CD8-positive, alpha-beta memory T cell (primary cell): ENCODE measurements at regions not wholly inside any gene's neighbourhood (a gene's known extent, or its start where the extent isn't known, plus 50 kb on each side); places are given as distances from the start of the nearest gene placed in this dataset.
"Not testable (repeated sequence)": the region's sequence is repeated elsewhere in the genome, so short reads cannot be mapped to it uniquely, and the experiment has no call there.

ENCODE experiments used
- CTCF ChIA-PET: fragments of 350-600 bp; sonication (Branson Sonifier 250); formaldehyde crosslinking; loops from one replicate; lab custom pipeline; 2021; ENCODE audit warnings: antibody characterized with exemption; lab: Charles Lee
- POLR2A ChIA-PET: fragments of 350-600 bp; sonication (Branson Sonifier 250); formaldehyde crosslinking; loops from one replicate; lab custom pipeline; 2021; ENCODE audit warnings: antibody characterized with exemption; lab: Charles Lee
- DNase-seq, 5 donors: peaks; one replicate each; pipeline versions ENCODE4 v3.0.0 to v3.0.0-alpha.2; 2020 to 2022; ENCODE audit warnings: mixed read lengths in 1 of 5
- H3K27ac ChIP-seq: one replicate; pipeline ENCODE4 v1.7.0; 2013; ENCODE audit warnings: low read depth, mild to moderate bottlenecking, low read length, moderate library complexity
- H3K27me3 ChIP-seq: 2 replicates; pipeline ENCODE4 v1.7.0; 2013; ENCODE audit warnings: low read length, mild to moderate bottlenecking; ENCODE audit not compliant: insufficient read depth, poor library complexity, severe bottlenecking
- H3K36me3 ChIP-seq: 2 replicates; pipeline ENCODE4 v1.7.0; 2013; ENCODE audit warnings: mild to moderate bottlenecking, low read length, moderate library complexity; ENCODE audit not compliant: insufficient read depth
- H3K4me1 ChIP-seq: 2 replicates; pipeline ENCODE4 v1.7.0; 2013; ENCODE audit warnings: mild to moderate bottlenecking, low read length, moderate library complexity; ENCODE audit not compliant: insufficient read depth
- H3K4me3 ChIP-seq: 2 replicates; pipeline ENCODE4 v1.7.0; 2013; ENCODE audit warnings: mild to moderate bottlenecking, low read length
- H3K9me3 ChIP-seq: 2 replicates; pipeline ENCODE4 v1.7.0; 2013; ENCODE audit warnings: mild to moderate bottlenecking, low read length
- H3K27ac Mint-ChIP-seq, 8 donors: one replicate each; pipeline ENCODE4 v1.8.0; 2020 to 2021; ENCODE audit warnings: mixed read lengths in 8 of 8, mild to moderate bottlenecking in 6 of 8, inconsistent platforms in 3 of 8, moderate library complexity in 3 of 8
- H3K27me3 Mint-ChIP-seq, 2 donors: one replicate each; pipeline ENCODE4 v1.8.0; 2020 to 2021; ENCODE audit warnings: mixed read lengths in 2 of 2, mild to moderate bottlenecking in 1 of 2, moderate library complexity in 1 of 2
- H3K36me3 Mint-ChIP-seq, 3 donors: one replicate each; pipeline ENCODE4 v1.8.0; 2020 to 2021; ENCODE audit warnings: mixed read lengths in 3 of 3, inconsistent platforms in 1 of 3, mild to moderate bottlenecking in 1 of 3
- H3K4me1 Mint-ChIP-seq, 3 donors: one replicate each; pipeline ENCODE4 v1.8.0; 2020 to 2021; ENCODE audit warnings: mixed read lengths in 3 of 3, inconsistent platforms in 1 of 3, mild to moderate bottlenecking in 1 of 3
- H3K4me3 Mint-ChIP-seq, 7 donors: one replicate each; pipeline ENCODE4 v1.8.0; 2020 to 2021; ENCODE audit warnings: mixed read lengths in 7 of 7, mild to moderate bottlenecking in 6 of 7, moderate library complexity in 4 of 7, inconsistent platforms in 2 of 7
- H3K9me3 Mint-ChIP-seq, 5 donors: one replicate each; pipeline ENCODE4 v1.8.0; 2020 to 2022; ENCODE audit warnings: mixed read lengths in 5 of 5, mild to moderate bottlenecking in 3 of 5, moderate library complexity in 2 of 5, inconsistent platforms in 1 of 5

DNA sequence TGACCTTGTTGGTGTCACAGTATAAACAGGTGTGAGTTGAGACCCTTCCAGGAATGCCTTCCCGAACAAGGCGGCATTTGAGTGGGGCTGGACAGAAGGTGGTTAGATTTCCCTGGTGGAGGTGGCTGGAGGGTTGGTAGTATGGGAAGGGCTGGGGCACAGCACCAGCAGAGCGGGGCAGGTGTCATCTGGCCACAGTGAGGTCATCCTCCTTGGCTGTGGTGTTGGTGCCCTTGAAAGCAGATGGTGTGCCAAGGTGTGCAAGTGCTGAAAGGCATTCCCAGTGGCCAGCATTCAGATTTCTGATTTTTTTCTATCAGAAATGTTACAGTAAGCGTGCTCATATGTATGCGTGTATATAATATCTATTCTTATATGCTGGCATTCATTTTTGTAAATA, 126.6 kb downstream of the LAT start:
- H3K4me1 Mint-ChIP-seq, result peaks cover 46 to 61% (median 60%) of the 10 kb centered on the region in 3 donors
- H3K36me3 Mint-ChIP-seq, result peaks cover 5 to 70% (median 12%) of the 10 kb centered on the region in 3 donors
- peaks cover 22% of the 10 kb centered on the region for H3K4me1 ChIP-seq

DNA sequence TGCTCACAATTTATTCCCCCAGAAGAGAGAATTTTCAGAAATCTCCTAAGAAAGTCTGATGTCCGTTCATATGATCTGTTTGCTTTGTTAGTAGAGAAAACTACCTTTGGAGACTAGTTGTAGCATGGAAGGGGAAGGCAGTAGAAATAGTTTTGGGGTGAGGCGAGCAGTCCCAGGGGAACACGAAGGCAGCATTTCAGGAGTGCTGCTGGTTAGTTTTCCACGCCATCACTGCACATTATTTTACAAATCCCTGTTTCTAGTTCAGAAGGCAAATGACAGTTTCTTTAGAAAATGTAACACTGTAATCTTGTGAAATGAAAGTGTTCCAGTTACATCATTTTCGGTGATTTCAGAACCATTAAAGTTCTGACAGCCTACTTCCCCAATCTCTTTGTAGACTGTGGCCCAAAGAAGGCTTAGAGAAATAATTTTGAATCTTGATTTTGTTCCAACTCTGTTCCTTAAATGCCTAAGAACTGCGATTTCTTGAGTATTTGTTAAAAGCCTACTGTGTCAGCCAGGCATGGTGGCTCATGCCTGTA, 123.8 kb downstream of the LAT start:
- peaks cover 25 to 34% (median 33%) of the 10 kb centered on the region in 3 donors for H3K4me1 Mint-ChIP-seq
- H3K27ac ChIP-seq, POLR2A ChIA-PET, H3K4me3 Mint-ChIP-seq, H3K4me3 ChIP-seq, DNase-seq, H3K36me3 ChIP-seq, CTCF ChIA-PET, H3K27me3 Mint-ChIP-seq, H3K27me3 ChIP-seq, H3K9me3 Mint-ChIP-seq, H3K9me3 ChIP-seq: not testable (repeated sequence)
- H3K27ac Mint-ChIP-seq, result peak overlapping the region in 3 of 8 donors; percentile 21 to 42 (median 38)
- peaks cover 12% of the 10 kb centered on the region for H3K4me1 ChIP-seq
- H3K36me3 Mint-ChIP-seq, result peaks cover 5 to 59% (median 5%) of the 10 kb centered on the region in 3 donors

More for the DNA sequence above, 126.6 kb downstream of the LAT start:
- Histone ChIP-seq H3K27ac (peak overlapping the region; percentile 25), H3K27me3 (no peaks in the 10 kb centered on the region), H3K4me3 (no peak overlapping the region), H3K36me3 (no peaks in the 10 kb centered on the region), H3K9me3 (no peaks in the 10 kb centered on the region)
- peak overlapping the region in 1 of 7 donors; percentile 4 for H3K4me3 Mint-ChIP-seq
- POLR2A ChIA-PET, result no interaction called here
- no peaks in the 10 kb centered on the region for H3K27me3 Mint-ChIP-seq
- DNase-seq, result no peak
- CTCF ChIA-PET, result no interaction called here
- no peaks in the 10 kb centered on the region for H3K9me3 Mint-ChIP-seq
- peak overlapping the region; percentile 86 to 97 (median 94) for H3K27ac Mint-ChIP-seq

DNA sequence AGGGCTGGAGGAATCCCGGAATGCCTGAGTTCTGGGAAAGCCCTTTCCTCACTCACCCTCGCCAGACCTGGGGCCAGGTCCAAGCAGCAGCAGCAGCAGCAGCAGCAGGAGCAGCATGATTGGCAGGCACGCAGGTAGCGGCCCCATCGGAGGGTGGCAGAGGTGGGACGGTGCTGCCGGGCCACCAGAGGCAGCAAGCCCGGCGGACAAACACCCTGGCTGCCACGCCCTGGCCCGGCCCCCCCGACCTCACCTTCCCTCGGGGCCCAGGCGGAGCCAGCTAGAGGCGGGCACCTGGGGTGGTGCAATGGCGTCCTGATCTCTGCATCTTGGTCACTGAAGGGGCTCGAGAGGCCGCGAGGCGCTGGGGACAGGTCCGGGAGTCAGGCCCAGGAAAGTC, 122.4 kb downstream of the LAT start:
- Mint-ChIP-seq H3K4me1 (peaks cover 15 to 21% (median 19%) of the 10 kb centered on the region in 3 donors), H3K36me3 (peaks cover 5 to 59% (median 10%) of the 10 kb centered on the region in 3 donors), H3K27me3 (no peaks in the 10 kb centered on the region), H3K9me3 (no peaks in the 10 kb centered on the region), H3K27ac (no peak overlapping the region), H3K4me3 (no peak overlapping the region)
- H3K9me3 ChIP-seq, result no peaks in the 10 kb centered on the region
- DNase-seq, result no peak
- H3K4me3 ChIP-seq, result no peak overlapping the region
- no peaks in the 10 kb centered on the region for H3K27me3 ChIP-seq
- CTCF ChIA-PET, result no interaction called here
- H3K27ac ChIP-seq, result no peak overlapping the region
- POLR2A ChIA-PET, result no interaction called here
- H3K36me3 ChIP-seq, result no peaks in the 10 kb centered on the region
- peaks cover 5% of the 10 kb centered on the region for H3K4me1 ChIP-seq

DNA sequence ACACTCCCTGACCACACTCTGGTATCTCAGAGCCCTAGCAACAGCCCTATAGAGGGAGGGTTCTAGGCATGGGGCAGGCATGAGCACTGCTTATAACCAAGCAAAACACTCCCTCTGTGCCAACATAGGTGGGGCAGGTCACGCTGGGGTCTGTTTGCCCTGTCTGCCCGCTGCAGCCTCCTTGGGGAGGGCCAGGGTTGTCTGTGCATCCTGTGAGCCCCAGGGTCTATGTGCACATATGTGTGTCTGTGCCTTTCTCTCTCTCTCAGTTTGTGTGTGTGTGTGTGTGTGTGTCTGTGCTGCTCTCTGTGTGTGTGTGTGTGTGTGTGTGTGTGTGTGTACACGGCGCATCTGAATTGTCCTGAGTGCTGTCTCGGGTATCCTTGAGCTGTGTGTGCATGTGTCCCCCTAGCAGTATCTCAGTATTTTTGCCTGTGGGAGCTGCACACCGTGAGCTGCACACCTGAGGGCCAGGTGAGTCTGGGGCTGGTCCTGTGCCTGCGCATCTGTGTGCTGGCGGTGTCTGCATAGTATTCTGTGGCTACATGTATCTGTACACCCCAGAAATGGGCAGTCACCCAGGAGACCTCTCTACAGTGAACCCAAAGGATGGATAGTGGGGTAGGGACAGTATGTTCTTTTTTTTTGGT, 121.5 kb downstream of the LAT start:
- H3K9me3 Mint-ChIP-seq, H3K27me3 Mint-ChIP-seq, POLR2A ChIA-PET, H3K9me3 ChIP-seq, H3K4me3 ChIP-seq, DNase-seq, H3K27me3 ChIP-seq, H3K27ac ChIP-seq, CTCF ChIA-PET, H3K4me3 Mint-ChIP-seq, H3K36me3 ChIP-seq, H3K4me1 ChIP-seq: not testable (repeated sequence)
- H3K36me3 Mint-ChIP-seq, result peaks cover 4 to 61% (median 10%) of the 10 kb centered on the region in 3 donors
- peaks cover 6 to 12% (median 9%) of the 10 kb centered on the region in 3 donors for H3K4me1 Mint-ChIP-seq
- H3K27ac Mint-ChIP-seq, result peak overlapping the region in 5 of 8 donors; percentile 42 to 74 (median 51)

DNA sequence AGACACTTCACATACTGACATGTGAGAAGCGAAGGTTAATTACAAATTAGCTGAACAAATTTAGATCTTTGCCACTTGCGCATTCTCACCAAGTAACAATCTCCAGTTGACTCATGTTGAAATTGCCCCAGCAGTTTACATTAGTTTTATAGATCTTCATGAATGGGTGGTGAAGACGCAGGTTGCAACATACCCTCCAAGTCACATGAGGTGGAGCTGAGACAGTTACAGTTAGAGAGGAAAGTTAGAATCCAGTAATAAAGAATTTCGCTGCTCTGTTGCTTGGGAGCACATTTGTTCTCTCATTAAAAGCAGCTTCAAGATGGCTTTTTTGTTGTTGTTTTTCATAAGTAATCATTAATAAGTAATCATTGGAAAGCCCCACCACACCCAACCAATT, 119.7 kb downstream of the LAT start:
- H3K4me3 ChIP-seq, H3K9me3 Mint-ChIP-seq, H3K27me3 Mint-ChIP-seq, H3K4me1 Mint-ChIP-seq, H3K27ac Mint-ChIP-seq, H3K27ac ChIP-seq, H3K36me3 ChIP-seq, H3K27me3 ChIP-seq, CTCF ChIA-PET, DNase-seq, H3K9me3 ChIP-seq, H3K4me3 Mint-ChIP-seq, POLR2A ChIA-PET, H3K4me1 ChIP-seq: not testable (repeated sequence)
- H3K36me3 Mint-ChIP-seq, result peaks cover 0 to 47% (median 10%) of the 10 kb centered on the region in 3 donors

DNA sequence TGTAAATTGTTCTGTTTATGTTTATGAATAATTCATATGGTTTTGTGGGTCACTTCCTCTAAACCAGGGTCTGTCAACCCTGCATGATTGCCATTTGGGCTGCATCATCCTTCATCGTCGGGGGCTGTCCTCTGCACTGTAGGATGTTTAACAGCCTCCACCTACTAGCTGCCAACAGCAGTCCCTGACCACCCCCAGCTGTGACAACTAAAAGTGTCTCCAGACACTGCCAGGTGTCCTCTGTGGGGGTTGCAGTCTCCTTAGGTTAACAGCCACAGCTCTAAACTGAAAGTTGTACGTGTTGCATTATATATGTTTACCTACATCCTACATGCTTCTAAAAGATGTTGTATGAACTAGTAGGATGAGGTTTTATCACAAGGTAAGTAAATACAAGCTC, 113.1 kb downstream of the LAT start:
- POLR2A ChIA-PET, H3K9me3 Mint-ChIP-seq, H3K27ac Mint-ChIP-seq, H3K4me3 ChIP-seq, H3K4me1 Mint-ChIP-seq, H3K27me3 ChIP-seq, CTCF ChIA-PET, H3K4me3 Mint-ChIP-seq, H3K27me3 Mint-ChIP-seq, H3K27ac ChIP-seq, H3K36me3 ChIP-seq, H3K4me1 ChIP-seq, H3K9me3 ChIP-seq, DNase-seq: not testable (repeated sequence)
- peaks cover 0 to 23% (median 6%) of the 10 kb centered on the region in 3 donors for H3K36me3 Mint-ChIP-seq

DNA sequence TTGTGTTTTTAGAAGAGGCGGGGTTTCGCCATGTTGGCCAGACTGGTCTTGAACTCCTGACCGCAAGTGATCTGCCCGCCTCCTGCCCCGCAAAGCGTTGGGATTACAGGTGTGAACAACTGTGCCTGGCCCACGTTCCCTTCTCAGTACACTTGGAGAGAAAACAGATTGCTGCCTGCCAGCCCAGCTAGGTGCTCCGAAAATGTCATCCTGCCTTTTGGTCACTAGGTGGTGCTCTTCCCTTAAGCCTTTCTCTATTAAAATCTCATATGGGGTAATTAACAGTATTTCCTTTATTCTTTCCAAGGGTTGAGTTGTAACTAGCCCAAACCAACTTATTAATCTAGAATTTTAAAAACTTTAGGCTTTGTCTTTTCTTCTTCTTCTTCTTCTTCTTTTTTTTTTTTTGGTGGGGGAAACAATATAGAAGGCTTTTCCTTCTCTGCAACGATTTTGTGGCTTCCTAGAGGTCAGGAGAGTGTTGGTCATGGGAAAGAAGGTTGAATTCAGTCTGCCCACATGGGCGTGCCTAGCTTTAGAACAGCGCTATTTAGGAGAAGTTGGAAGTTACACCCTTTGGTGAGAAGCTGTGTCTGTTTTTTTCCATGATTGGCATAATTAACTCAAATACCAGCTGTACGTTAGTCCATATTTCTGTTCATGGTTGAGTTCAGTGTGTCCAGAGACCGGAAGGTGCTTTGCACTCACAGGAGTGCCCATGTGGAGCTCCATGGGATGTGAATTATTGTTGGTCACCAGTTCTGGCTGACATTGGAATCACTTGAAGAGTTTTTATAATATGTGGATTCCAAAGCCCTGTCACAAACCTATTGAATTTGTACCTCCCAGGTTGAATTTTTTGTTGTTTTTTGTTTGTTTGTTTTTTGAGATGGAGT, 110.1 kb downstream of the LAT start:
- H3K27ac ChIP-seq, H3K4me3 Mint-ChIP-seq, H3K4me1 Mint-ChIP-seq, DNase-seq, H3K9me3 Mint-ChIP-seq, H3K27me3 Mint-ChIP-seq, H3K36me3 ChIP-seq, H3K9me3 ChIP-seq, H3K4me1 ChIP-seq, POLR2A ChIA-PET, H3K4me3 ChIP-seq, CTCF ChIA-PET, H3K27me3 ChIP-seq: not testable (repeated sequence)
- Mint-ChIP-seq H3K27ac (peak overlapping the region in 4 of 8 donors; percentile 45 to 73 (median 60)), H3K36me3 (peaks cover 0 to 21% (median 5%) of the 10 kb centered on the region in 3 donors)

DNA sequence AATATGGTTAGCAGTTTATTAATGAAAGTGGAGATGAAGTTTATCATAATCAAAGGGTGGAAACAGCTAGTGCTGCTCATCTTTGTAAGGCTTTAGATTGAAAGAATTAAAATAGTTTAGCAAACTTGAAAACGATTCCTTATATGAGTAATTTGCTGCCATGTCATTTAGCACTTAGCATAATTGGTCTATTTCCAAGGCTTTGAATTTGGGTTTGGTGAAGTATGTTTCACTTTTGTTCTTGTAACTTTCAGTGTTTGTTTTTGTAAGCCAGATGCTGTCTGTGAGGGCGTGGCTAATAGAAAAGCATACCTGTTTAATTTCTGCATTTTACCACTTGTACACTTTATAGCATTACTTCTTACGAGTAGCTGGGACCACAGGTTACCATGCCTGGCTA, 109.5 kb downstream of the LAT start:
- H3K27ac Mint-ChIP-seq, result peak overlapping the region in 4 of 8 donors; percentile 50 to 73 (median 64)
- CTCF ChIA-PET, H3K36me3 ChIP-seq, H3K9me3 Mint-ChIP-seq, H3K4me3 Mint-ChIP-seq, H3K4me1 ChIP-seq, H3K27ac ChIP-seq, H3K9me3 ChIP-seq, POLR2A ChIA-PET, H3K27me3 Mint-ChIP-seq, DNase-seq, H3K4me1 Mint-ChIP-seq, H3K4me3 ChIP-seq, H3K27me3 ChIP-seq: not testable (repeated sequence)
- H3K36me3 Mint-ChIP-seq, result peaks cover 0 to 27% (median 5%) of the 10 kb centered on the region in 3 donors
